NCI-H2171 (cell line): ENCODE measurements at regions not wholly inside any gene's neighbourhood (a gene's known extent, or its start where the extent isn't known, plus 50 kb on each side); places are given as distances from the start of the nearest gene placed in this dataset.

Experiments used
- DNase-seq: peaks from one replicate; lab custom pipeline; 2025; lab: John Stamatoyannopoulos, UW

DNA sequence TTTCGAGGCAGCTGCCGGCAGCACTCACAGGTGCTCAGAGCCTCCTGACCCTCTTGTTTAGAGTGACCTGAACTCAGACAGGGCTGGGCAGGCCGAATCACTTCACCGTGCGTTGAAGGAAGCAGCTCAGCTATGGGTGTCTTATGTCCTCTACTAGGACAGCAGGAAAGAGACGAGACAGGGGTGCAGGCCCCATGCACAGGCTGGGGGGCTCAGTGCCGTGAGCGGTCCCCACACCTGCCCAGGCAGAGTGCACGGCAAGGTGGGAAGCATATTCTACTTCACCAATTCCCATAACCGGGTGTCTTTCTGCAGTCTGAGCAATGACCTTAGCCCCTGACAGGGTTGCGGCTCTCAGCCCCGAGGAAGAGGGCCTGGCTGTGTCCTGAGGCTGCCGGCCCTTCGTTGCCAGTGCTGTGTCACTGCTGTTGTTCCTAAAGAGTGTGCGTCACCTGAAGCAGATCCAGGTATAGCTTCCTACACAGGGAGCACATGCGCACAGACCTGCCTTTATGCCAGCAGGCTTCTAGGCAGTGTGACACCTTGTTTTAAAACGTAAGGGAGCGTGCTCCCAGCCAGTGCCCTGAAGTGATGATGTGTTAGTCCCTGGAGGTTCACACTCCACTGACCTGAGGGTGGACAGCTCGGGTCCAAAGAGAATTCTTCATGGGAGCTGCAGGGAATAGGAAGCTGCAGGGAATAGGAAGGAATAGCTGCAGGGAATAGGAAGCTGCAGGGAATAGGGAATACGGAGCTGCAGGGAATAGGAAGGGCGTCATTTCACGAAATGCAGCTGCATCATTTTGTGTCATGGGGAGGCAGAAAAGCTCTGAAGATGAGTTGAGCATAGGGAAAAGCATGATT lies 207.9 kb upstream of the SALL3 start:
- DNase-seq, result no peak

GRCh38 chr18:78772360-78773302 lies 207.0 kb upstream of the SALL3 start:
- DNase-seq, result no peak

DNA sequence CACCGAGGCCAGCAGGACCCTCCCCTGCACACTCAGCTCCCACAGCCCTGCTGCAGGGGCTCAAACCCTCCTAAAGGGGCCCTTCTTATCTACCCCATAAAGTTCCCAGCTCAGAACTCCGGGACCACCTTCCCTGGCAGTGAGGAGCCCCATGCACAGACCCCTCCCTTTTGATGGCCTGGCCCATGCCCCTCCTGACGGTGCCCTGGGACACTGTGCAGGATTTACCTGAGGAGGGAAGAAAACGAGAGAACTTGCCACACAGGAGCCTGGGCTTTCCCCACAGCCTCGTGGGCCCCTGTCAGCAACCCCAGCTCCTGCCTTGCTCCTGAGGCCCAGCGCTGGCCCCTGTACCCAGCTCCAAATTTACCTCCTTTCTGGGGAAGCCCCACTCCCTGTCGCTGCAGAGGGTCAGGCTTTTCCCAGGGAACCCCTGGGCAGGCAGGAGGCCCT lies 206.3 kb upstream of the SALL3 start:
- no peak for DNase-seq

DNA sequence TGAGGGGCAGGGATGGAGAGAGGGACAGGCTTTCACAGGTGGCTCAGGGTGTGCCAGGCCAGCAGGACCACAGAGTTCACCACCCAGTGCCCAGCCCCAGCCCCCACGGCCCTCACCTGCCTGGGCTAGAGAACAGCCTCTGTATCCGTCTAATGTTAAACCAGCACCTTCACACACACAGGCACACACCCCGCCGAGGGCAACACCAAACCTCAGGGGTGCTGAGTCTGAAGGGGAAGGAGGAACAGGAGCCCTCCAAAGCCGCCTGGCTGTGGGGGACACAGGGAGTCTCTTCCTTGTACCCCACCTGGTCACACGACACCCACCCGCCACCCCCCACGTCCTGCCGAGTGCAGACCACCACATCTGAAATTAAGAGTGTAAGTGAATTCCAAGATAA lies 205.8 kb upstream of the SALL3 start:
- DNase-seq, result no peak

GRCh38 chr18:78774741-78775141 lies 204.9 kb upstream of the SALL3 start:
- DNase-seq, result no peak

- no peak for DNase-seq
These were observed 203.5 kb upstream of the SALL3 start for GRCh38 chr18:78776151-78776550.

DNA sequence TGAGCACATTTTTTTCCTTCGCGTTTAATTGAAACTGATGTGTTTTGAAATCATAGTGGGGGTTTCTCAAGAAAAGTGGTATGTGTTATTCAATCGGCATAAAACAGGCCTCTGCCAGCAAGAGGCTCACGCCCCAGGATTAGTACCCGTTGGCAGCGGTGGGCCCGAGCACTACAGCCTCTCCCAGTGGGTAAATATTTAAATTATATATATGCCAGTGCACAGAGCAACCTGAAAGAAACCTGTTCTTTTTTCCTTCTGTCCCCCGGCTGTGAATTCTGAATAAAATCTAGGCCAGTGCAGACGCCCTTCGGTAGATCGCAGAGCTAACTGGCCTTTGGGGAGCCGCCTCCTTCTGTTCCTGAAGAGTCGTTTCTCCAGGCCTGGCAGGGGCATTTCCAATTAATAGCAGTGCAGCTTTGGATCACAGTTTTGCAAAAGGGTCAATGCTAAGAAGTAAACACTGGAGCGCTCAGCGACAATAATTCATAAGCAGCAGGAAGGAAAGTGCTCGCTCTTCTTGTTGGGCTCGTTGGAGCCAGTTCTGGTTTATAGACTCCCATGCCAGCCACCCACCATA lies 202.8 kb upstream of the SALL3 start:
- DNase-seq, result no peak

- no peak for DNase-seq
These were observed 201.6 kb upstream of the SALL3 start for GRCh38 chr18:78777992-78778391.

DNA sequence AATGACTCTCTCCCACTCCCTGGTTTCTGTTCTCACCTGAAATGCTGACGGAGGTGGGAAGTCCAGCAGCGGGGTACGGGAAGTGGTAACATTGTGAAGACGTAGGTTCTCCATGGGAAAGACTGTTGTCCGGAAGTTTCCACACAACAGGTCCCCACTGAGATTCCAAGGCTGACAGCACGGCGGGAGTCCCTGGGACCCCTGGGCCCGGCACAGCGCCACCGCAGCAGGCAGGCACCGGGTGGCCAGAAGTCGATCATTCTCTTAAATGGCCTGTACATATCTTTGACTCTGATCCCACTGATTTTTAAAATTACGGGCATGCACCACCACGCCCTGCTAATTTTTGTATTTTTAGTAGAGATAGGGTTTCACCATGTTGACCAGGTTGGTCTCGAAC lies 201.0 kb upstream of the SALL3 start:
- DNase-seq, result no peak

GRCh38 chr18:78779996-78780718 lies 199.5 kb upstream of the SALL3 start:
- DNase-seq, result no peak

- DNase-seq, result no peak
These were observed 198.7 kb upstream of the SALL3 start for GRCh38 chr18:78780719-78781600.

GRCh38 chr18:78781601-78781960 lies 198.0 kb upstream of the SALL3 start:
- no peak for DNase-seq

DNA sequence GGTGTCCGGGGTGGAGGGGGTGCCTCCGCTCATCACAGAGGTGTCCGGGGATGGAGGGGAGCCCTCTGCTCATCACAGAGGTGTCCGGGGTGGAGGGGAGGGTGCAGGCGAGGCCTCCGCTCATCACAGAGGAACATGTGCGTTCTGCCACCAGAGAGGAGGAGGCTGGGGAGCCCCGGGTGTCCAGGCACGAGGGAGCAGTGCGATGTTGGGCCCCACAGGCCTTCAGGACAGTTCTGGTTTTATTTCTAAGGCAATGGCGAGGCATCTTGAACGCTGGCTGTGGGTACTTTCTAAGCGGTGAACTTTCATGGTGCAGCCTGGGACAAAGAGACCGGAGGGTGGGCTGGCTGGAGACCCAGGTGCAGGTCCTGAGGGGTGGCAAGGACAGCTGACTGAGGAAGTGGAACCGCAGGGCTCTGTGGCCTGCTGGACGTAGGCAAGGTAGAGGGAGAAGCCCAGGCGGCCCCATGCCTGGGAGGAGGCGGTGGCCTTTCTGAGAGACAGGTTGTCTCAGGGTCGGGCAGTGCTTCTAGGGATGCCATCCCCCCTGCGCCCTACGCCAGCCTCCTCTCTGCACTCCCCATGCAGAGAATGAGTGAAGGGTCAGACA lies 196.6 kb upstream of the SALL3 start:
- no peak for DNase-seq

GRCh38 chr18:78783564-78783960 lies 196.1 kb upstream of the SALL3 start:
- DNase-seq, result no peak

DNA sequence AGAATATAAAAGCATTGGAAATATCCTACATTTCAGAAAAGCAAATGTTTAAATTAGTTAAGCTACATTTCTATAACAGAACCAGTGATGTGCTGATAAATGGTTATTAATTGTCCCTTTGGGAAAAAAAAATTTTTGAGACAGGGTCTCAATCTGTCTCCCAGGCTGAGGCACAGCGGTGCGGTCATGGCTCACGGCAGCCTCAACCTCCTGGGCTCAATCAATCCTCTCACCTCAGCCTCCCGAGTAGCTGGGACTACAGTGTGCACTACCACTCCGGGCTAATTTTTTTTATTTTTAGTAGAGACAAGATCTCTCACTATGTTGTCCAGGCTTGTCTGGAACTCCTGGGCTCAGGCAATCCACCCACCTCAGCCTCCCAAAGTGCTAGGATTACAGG lies 194.8 kb upstream of the SALL3 start:
- no peak for DNase-seq

GRCh38 chr18:78785706-78786105 lies 193.9 kb upstream of the SALL3 start:
- no peak for DNase-seq

DNA sequence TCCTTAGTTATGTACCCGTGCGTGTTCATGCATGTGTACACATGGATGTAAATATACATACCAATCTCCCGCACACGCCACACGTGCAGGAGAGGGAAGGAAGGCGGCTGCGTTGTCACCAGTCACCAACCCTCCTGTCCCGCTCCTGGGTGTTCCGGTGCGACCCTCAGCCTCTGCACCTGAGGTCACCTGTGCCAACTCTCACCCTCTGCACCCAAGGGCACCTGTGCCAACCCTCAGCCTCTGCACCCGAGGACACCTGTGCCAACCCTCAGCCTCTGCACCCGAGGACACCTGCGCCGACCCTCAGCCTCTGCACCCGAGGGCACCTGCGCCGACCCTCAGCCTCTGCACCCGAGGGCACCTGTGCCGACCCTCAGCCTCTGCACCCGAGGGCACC lies 192.8 kb upstream of the SALL3 start:
- DNase-seq, result no peak

DNA sequence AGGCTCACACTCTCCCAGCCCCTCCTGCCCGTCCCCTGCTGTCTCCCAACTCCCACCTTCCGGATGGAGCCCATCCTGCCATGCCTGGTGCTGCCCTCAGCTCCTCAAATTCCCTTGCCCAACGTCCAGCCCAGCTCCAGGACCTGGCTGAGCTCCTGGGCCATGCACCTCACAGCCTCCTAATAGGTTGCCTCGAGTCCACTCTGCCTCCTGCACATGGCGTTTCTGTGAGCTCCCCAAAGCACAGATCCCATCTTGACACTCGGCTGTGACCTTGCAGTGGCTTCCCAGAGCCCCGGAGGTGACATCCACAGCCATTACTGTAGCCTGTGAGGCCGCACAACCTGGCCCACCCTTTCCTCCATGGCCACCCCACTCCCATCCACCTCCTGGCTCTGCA lies 191.9 kb upstream of the SALL3 start:
- DNase-seq, result no peak

GRCh38 chr18:78788161-78788560 lies 191.5 kb upstream of the SALL3 start:
- no peak for DNase-seq

DNA sequence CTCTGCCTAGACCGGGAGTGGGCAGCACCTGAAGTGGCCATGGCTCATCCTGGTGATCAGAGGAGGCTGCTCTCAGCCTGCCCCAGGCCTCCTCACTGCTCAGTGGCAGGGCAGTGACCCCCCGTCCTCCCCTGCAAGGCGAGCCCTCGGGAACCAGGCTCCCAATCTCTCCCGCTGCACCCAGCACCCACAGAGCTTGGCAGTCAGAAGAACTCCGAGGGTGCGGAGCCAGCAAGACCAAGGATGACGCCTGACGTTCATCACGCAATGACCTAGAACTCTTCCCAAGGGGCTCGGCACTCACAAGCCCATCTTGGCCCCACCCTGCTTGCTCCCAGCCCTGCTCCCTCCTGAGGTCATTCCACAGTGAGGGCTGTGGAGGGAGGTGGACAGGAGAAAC lies 189.8 kb upstream of the SALL3 start:
- DNase-seq, result no peak

DNA sequence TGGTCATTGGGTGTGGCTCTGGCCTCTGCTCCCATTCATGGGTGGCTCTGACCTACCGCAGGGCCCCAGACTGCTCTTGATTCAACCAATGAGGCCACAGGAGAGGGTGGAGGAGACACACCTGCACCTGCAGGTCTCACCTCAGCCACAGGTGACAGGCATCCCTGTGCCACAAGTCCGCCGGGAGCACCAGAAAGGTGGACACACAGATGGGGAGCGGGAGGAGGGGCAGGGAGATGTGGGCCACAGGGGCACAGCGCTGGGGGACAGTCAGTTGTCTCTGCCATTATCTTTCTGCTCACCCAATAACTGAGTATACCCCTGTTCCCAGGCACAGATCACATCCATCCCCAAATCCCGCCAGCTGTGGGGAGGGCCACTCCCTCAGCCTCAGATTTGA lies 189.1 kb upstream of the SALL3 start:
- DNase-seq, result no peak
